Thymus (tissue), 11 donors: ENCODE measurements at regions not wholly inside any gene's neighbourhood (a gene's known extent, or its start where the extent isn't known, plus 50 kb on each side); places are given as distances from the start of the nearest gene placed in this dataset.

Experiments used
- DNase-seq, 9 donors: peaks; one replicate each; pipeline ENCODE4 v3.0.0-alpha.2; 2013; ENCODE audit warnings: low spot score in 9 of 9, low read depth in 6 of 9, missing footprints in 1 of 9
- H3K27ac ChIP-seq, 2 donors: one replicate each; pipeline ENCODE4 v1.5.1; 2013; ENCODE audit warnings: control low read depth in 1 of 2, low read depth in 1 of 2, low read length in 1 of 2, mild to moderate bottlenecking in 1 of 2, moderate library complexity in 1 of 2
- H3K27me3 ChIP-seq, 2 donors: one replicate each; pipeline ENCODE4 v1.5.1; 2013; ENCODE audit warnings: low read length in 1 of 2; ENCODE audit not compliant: control insufficient read depth in 2 of 2, insufficient read depth in 1 of 2
- H3K36me3 ChIP-seq, 2 donors: one replicate each; pipeline ENCODE4 v1.5.1; 2013; ENCODE audit warnings: low read length in 1 of 2, mild to moderate bottlenecking in 1 of 2, moderate library complexity in 1 of 2; ENCODE audit not compliant: control insufficient read depth in 2 of 2, insufficient read depth in 2 of 2
- H3K4me1 ChIP-seq, 2 donors: one replicate each; pipeline ENCODE4 v1.5.1; 2013; ENCODE audit warnings: low read length in 2 of 2; ENCODE audit not compliant: control insufficient read depth in 2 of 2, insufficient read depth in 2 of 2
- H3K4me3 ChIP-seq, 2 donors: one replicate each; pipeline ENCODE4 v1.5.1; 2013; ENCODE audit warnings: low read length in 2 of 2, control low read depth in 1 of 2, mild to moderate bottlenecking in 1 of 2
- H3K9me3 ChIP-seq, 2 donors: one replicate each; pipeline ENCODE4 v1.5.1; 2013; ENCODE audit warnings: low read length in 1 of 2, mild to moderate bottlenecking in 1 of 2; ENCODE audit not compliant: control insufficient read depth in 2 of 2, insufficient read depth in 1 of 2
- WGBS: extraction: QIAGEN DNeasy Blood & Tissue Kit; methylation state at CpG from one replicate; pipeline ENCODE4 v1.1.7; 2013; 5-methylcytosine and 5-hydroxymethylcytosine counted together
- donor health status: healthy.

DNA sequence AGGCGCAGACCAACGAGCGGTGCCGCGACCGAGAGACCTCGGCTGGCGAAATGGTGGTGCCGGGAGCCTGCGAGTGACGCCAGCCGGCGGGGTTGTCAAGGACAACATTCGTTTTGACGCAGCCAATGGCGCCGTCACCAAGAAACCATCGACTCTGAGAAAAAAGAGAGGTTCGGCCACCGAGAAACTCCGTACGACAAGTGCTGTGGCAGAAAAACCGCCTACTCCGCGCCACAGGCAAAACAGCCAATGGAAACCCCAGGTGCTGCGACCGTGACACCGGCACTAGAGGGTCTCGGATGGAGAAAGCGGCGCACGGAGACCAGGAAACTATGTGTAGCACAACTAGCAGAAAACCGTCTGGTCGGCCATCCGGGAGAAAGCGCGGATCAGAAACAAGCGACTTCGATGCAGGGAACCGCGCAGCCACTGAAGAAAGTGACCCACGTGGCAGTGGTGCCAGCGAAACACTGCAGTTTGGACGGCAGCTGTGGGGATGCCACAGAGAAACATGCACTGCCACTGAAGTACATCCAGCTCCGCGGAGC lies 88.8 kb downstream of the ANXA2R start:
- H3K4me1 ChIP-seq, result peaks cover 2 to 40% of the 10 kb centered on the region in 2 donors
- H3K9me3 ChIP-seq, result peaks cover 0 to 20% of the 10 kb centered on the region in 2 donors
- H3K36me3 ChIP-seq, result no peaks in the 10 kb centered on the region
- under 1% methylated on average over 46 of the region's 46 CpGs for WGBS
- peak overlapping the region; percentile 90 to 94 for H3K27ac ChIP-seq
- H3K27me3 ChIP-seq, result peaks cover 2 to 66% of the 10 kb centered on the region in 2 donors
- peak; percentile 45 to 91 (median 68) for DNase-seq
- H3K4me3 ChIP-seq, result peak overlapping the region; percentile 67 to 73

DNA sequence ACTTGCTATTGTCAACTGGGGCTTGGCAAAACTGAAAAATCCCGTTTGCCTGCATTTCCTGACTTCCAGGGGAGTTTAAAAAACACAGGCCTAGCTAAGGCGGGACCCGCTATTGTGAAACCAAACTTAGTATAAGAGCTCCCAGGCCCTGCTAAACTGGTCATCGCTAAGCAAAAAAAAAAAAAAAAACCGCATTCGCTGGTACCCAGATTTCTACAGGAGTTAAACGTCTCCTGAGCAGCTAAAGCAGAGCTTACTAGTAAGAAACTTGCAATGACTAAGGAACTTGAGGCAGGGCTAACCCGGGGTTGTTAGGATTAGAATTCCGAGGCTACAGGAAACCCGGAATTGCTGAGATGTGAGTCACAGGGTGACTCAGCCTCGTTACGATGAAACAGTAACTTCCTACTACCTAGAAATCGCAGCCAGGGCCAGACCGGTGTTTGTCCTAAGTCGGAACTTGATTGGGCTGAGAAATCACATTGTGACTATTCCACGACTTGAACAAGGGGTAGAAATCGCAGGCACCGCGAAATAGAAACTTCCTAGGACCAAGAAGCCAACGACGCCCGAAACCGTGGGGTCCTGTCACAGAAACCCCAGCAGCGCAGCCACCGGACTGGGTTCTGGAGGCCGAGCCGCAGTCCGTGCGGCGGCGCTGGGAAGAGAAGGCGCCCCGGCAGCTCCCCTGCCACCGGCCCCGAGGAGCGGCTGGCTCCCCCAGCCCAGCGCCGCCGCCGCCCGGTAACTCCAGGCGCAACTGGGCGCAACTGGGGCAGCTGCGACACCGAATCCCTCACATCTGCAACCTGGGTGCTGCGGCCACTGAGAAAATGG lies 89.4 kb downstream of the ANXA2R start:
- no peaks in the 10 kb centered on the region for H3K36me3 ChIP-seq
- peaks cover 0 to 20% of the 10 kb centered on the region in 2 donors for H3K9me3 ChIP-seq
- 2% methylated on average over 46 of the region's 46 CpGs for WGBS
- H3K27me3 ChIP-seq, result peaks cover 2 to 66% of the 10 kb centered on the region in 2 donors
- H3K4me3 ChIP-seq, result peak overlapping the region; percentile 67 to 73
- H3K27ac ChIP-seq, result peak overlapping the region; percentile 90 to 94
- DNase-seq, result peak in 8 of 9 donors; percentile 20 to 75 (median 53)
- peaks cover 2 to 40% of the 10 kb centered on the region in 2 donors for H3K4me1 ChIP-seq

DNA sequence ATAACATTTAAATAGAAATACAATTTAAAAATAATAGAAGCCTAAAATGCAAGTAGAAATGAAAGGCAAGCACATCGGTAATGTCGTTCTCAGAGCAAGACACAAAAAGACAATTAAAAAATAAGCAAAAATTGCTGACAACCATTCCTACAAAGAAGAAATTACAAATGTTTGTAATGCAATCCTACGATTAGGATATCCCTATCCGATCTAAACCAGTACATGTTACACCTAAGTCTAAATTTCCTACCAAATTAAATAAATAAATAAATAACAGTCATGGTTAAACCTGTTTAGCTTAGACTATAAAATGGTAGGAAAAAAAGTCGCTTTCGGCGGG lies 90.0 kb downstream of the ANXA2R start:
- Histone ChIP-seq H3K4me1 (peaks cover 2 to 40% of the 10 kb centered on the region in 2 donors), H3K27ac (peak overlapping the region; percentile 47 to 94), H3K36me3 (no peaks in the 10 kb centered on the region), H3K4me3 (peak overlapping the region; percentile 67 to 73), H3K27me3 (peaks cover 2 to 72% of the 10 kb centered on the region in 2 donors), H3K9me3 (peaks cover 0 to 20% of the 10 kb centered on the region in 2 donors)
- WGBS, result 37% methylated on average over 7 of the region's 7 CpGs
- DNase-seq, result no peak

DNA sequence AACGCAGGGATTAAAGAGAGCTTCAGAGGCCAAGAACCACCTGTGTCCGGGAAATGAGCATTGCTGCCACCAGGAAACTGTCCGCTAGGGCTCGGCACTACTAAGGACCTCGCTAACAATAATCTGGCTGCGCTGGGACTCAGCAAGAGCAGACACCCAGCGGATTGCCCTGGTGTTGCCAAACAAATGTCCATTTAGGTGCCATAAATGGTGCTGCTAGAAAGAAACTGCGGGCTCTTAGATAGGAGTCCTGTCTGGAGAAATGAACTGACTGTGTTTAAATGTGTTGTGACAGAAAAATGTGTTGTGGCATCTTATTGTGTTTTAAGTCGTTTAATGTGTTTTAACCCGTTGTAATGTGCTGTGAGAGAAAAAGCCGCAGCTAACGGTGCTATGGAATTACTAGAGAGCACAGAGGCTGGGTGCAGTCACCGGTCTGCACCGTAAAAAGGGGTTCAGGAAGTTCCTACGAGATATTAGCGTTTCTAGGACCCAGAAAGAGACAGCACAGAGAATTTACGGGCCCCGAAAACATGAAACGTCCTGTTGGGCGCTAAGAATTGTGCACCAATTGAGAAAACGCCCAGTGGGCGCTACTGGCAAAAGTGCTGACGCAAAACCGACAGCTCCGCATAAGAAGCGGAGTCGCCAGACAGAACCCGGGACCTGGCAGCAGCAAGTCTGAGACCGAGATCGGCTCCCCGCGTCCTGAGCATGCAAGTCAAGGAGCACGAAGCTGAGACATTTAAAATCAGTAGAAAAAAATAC lies 90.6 kb downstream of the ANXA2R start:
- Histone ChIP-seq H3K27me3 (peaks cover 2 to 76% of the 10 kb centered on the region in 2 donors), H3K27ac (peak overlapping the region; percentile 45 to 64)
- WGBS, result 3% methylated on average over 33 of the region's 33 CpGs

DNA sequence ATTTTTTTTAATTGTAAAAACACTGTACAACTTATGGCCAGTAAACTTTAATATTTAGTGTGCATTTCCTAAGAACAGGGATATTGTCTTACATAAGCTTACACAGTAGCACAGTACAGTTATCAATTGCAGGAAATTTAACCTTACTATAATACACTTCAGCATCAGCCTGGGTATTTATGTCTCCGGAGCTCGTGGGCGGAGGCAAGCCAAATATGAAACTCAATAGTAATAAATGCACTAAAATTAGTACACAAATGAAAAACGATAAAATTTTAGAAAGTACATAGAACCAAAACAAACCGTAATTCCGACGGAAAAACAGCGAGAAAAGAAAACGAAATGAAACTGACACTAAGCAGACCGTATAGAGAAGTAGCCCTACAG lies 91.2 kb downstream of the ANXA2R start:
- Histone ChIP-seq H3K36me3 (no peaks in the 10 kb centered on the region), H3K27me3 (peaks cover 2 to 77% of the 10 kb centered on the region in 2 donors), H3K4me1 (peaks cover 2 to 41% of the 10 kb centered on the region in 2 donors), H3K4me3 (peak overlapping the region; percentile 67 to 73), H3K27ac (peak overlapping the region in 1 of 2 donors; percentile 45), H3K9me3 (peaks cover 0 to 13% of the 10 kb centered on the region in 2 donors)
- no peak for DNase-seq
- 11% methylated on average over 10 of the region's 10 CpGs for WGBS

More for the DNA sequence above, 90.6 kb downstream of the ANXA2R start:
- peaks cover 2 to 40% of the 10 kb centered on the region in 2 donors for H3K4me1 ChIP-seq
- H3K4me3 ChIP-seq, result peak overlapping the region; percentile 67 to 73
- peak in 8 of 9 donors; percentile 26 to 76 (median 33) for DNase-seq
- peaks cover 0 to 19% of the 10 kb centered on the region in 2 donors for H3K9me3 ChIP-seq
- no peaks in the 10 kb centered on the region for H3K36me3 ChIP-seq

DNA sequence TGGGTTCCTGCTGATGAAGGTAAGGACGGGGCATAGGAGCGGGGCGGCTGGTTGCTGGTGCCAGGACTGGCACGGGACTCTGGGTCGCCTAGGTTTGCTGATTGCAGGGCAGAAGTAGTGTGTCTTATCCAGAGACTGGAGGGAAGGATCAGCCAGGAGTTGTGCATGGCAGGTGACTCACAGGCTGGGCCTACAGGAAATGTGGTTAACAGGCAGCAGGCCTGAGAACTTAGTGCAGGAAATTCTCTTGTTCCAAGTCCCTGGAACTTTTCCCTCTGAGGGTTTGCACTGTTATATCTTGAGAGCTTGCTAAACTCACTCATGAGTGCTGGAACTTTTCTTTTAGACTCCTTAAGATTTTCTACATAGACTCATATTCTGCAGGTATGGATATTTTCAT lies 95.1 kb downstream of the ANXA2R start:
- Histone ChIP-seq H3K4me1 (peaks cover 2 to 17% of the 10 kb centered on the region in 2 donors), H3K27me3 (peaks cover 0 to 61% of the 10 kb centered on the region in 2 donors)
- WGBS, result 97% methylated on average over 5 of the region's 5 CpGs

DNA sequence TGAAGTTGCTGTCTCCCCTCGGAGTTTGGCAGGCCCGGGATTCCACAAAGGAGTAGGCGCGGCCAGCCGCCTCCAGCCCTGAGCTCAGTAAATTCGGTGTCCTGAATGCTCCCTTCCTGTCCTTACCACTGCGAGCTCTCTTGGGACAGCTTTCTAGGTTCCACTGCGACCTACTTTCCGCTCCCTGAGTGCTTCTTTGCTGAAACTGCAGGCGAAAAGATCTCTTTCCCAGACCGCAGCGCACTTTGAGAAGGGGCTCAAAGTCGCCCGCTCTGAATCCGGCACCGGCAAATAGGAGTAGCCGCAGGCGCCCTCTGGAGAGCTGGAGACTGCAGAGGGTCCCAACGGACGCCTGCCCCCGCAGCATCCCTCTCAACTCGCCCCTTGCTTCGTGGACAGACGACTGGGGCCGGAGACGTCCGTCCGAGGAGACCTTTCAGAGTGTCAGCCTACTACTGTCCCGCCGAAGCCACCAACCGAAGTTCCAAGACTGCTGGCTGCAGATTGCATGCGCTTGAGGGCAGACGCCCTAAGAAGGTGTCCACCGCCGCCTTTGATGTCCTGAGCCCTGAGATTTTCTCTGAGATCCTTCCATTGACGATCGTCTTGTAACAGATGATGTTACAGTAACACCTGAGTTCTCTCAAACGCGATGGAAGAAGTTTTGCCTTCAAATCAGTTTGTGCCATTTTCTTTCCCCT lies 96.0 kb downstream of the ANXA2R start:
- Histone ChIP-seq H3K9me3 (no peaks in the 10 kb centered on the region), H3K4me3 (no peak overlapping the region), H3K4me1 (peaks cover 0 to 8% of the 10 kb centered on the region in 2 donors), H3K27me3 (peaks cover 0 to 54% of the 10 kb centered on the region in 2 donors), H3K27ac (no peak overlapping the region), H3K36me3 (no peaks in the 10 kb centered on the region)
- WGBS, result 51% methylated on average over 39 of the region's 39 CpGs
- DNase-seq, result peak in 1 of 9 donors; percentile 15

More for the DNA sequence above, 95.1 kb downstream of the ANXA2R start:
- Histone ChIP-seq H3K4me3 (no peak overlapping the region), H3K27ac (no peak overlapping the region), H3K36me3 (no peaks in the 10 kb centered on the region), H3K9me3 (no peaks in the 10 kb centered on the region)
- no peak for DNase-seq

DNA sequence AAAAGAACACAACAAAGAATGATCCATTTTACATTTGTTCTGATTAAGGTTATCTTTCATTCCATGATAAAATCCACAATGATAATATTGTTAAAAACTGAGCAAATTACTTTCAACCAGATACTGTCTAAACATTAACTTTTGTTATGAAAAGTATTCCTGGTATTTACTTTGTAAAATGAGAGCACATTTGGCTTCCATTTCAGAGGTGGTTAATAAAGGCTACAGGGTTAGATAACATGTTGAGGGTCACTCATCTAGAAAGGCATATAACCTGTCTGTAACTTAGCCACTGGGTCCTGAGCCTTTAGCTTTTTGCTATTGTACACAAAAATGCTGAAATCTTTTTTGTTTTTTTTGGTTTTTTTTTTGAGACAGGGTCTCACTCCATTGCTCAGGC lies 99.3 kb downstream of the ANXA2R start:
- H3K27me3 ChIP-seq, result peaks cover 0 to 42% of the 10 kb centered on the region in 2 donors
- H3K9me3 ChIP-seq, result no peaks in the 10 kb centered on the region
- no peak overlapping the region for H3K4me3 ChIP-seq
- no peak overlapping the region for H3K27ac ChIP-seq
- H3K36me3 ChIP-seq, result no peaks in the 10 kb centered on the region
- peaks cover 0 to 7% of the 10 kb centered on the region in 2 donors for H3K4me1 ChIP-seq
- DNase-seq, result no peak
